Hematopoietic multipotent progenitor cell treated with erythropoietin and hydrocortisone succinate and interleukin-3 and kit ligand, for 8 days (in vitro differentiated cells): ENCODE measurements at regions not wholly inside any gene's neighbourhood (a gene's known extent, or its start where the extent isn't known, plus 50 kb on each side); places are given as distances from the start of the nearest gene placed in this dataset.

Experiments used
- DNase-seq: peaks from one replicate; pipeline ENCODE4 v3.0.0-alpha.2; 2015

- DNase-seq = no peak
Measured at GRCh38 chr1:243943671-243944428, 93.8 kb upstream of the AKT3 start.

- DNase-seq = no peak
Measured at GRCh38 chr1:243942196-243943150, 92.4 kb upstream of the AKT3 start.

GRCh38 chr1:243940451-243940850 is 90.4 kb upstream of the AKT3 start:
- no peak for DNase-seq

GRCh38 chr1:243939167-243939848 is 89.3 kb upstream of the AKT3 start:
- peak; percentile 20 for DNase-seq

GRCh38 chr1:243938208-243938607 is 88.2 kb upstream of the AKT3 start:
- no peak for DNase-seq

GRCh38 chr1:243933495-243933894 is 83.5 kb upstream of the AKT3 start:
- no peak for DNase-seq

- DNase-seq = no peak
Measured at GRCh38 chr1:243931957-243932356, 81.9 kb upstream of the AKT3 start.

GRCh38 chr1:243930822-243931671 is 81.0 kb upstream of the AKT3 start:
- no peak for DNase-seq

- DNase-seq = no peak
Measured at GRCh38 chr1:243927381-243927780, 77.3 kb upstream of the AKT3 start.

- DNase-seq = no peak
Measured at GRCh38 chr1:243926803-243927245, 76.8 kb upstream of the AKT3 start.

GRCh38 chr1:243926299-243926698 is 76.3 kb upstream of the AKT3 start:
- no peak for DNase-seq

GRCh38 chr1:243924588-243925349 is 74.7 kb upstream of the AKT3 start:
- DNase-seq = no peak

- DNase-seq = no peak
Measured at GRCh38 chr1:243924188-243924587, 74.1 kb upstream of the AKT3 start.

GRCh38 chr1:243923292-243924171 is 73.5 kb upstream of the AKT3 start:
- DNase-seq = no peak

GRCh38 chr1:243921111-243921510 is 71.1 kb upstream of the AKT3 start:
- no peak for DNase-seq

GRCh38 chr1:243917863-243918565 is 68.0 kb upstream of the AKT3 start:
- DNase-seq = no peak

- no peak for DNase-seq
Measured at GRCh38 chr1:243917177-243917862, 67.3 kb upstream of the AKT3 start.

- no peak for DNase-seq
Measured at GRCh38 chr1:243916160-243916559, 66.1 kb upstream of the AKT3 start.

- no peak for DNase-seq
Measured at GRCh38 chr1:243912347-243912746, 62.3 kb upstream of the AKT3 start.
